Activated T-helper 1 cell treated with anti-CD3 and anti-CD28 coated beads, Interleukin-12 subunit alpha, Interleukin-12 subunit beta, Interleukin-2, Interleukin-4 antibody, amounts not matched to agents 30 ng/mL and 10 ng/mL and 1 ng/mL, durations not matched to agents 14 hours and 24 hours and 36 hours (primary cell): ENCODE measurements at regions not wholly inside any gene's neighbourhood (a gene's known extent, or its start where the extent isn't known, plus 50 kb on each side); places are given as distances from the start of the nearest gene placed in this dataset.

Experiments
- DNase-seq: peaks from one replicate; pipeline ENCODE4 v3.0.0; 2021; ENCODE audit warnings: low spot score
- H3K27ac Mint-ChIP-seq: one replicate; pipeline ENCODE4 v1.8.0; 2021; ENCODE audit warnings: mild to moderate bottlenecking, mixed read lengths
- H3K27me3 Mint-ChIP-seq: one replicate; pipeline ENCODE4 v1.8.0; 2022; ENCODE audit warnings: mild to moderate bottlenecking, moderate library complexity, mixed read lengths; ENCODE audit not compliant: insufficient read depth
- H3K36me3 Mint-ChIP-seq: one replicate; pipeline ENCODE4 v1.8.0; 2021; ENCODE audit warnings: low read depth, mixed read lengths
- H3K4me1 Mint-ChIP-seq: one replicate; pipeline ENCODE4 v1.8.0; 2021; ENCODE audit warnings: low read depth, mixed read lengths
- H3K4me3 Mint-ChIP-seq: one replicate; pipeline ENCODE4 v1.8.0; 2021; ENCODE audit warnings: mild to moderate bottlenecking, moderate library complexity, mixed read lengths
- H3K9me3 Mint-ChIP-seq: one replicate; pipeline ENCODE4 v1.8.0; 2021; ENCODE audit warnings: mixed read lengths
- intact Hi-C: fragments of 100-400 bp; cut with micrococcal nuclease; formaldehyde crosslinking; loops from one replicate; pipeline ENCODE4 v1.15.1; 2024

- H3K4me3 Mint-ChIP-seq, result no peak overlapping the region
- intact Hi-C loops, result no loop called here
- no peaks in the 10 kb centered on the region for H3K36me3 Mint-ChIP-seq
- DNase-seq, result no peak
- no peaks in the 10 kb centered on the region for H3K4me1 Mint-ChIP-seq
- H3K9me3 Mint-ChIP-seq, result no peaks in the 10 kb centered on the region
- H3K27me3 Mint-ChIP-seq, result peaks cover 16% of the 10 kb centered on the region
- H3K27ac Mint-ChIP-seq, result no peak overlapping the region
These were observed 73.0 kb upstream of the SMIM21 start for GRCh38 chr18:75500545-75500944.

GRCh38 chr18:75497576-75498235 is 70.2 kb upstream of the SMIM21 start:
- intact Hi-C loops, result no loop called here
- Mint-ChIP-seq H3K27ac (no peak overlapping the region), H3K36me3 (no peaks in the 10 kb centered on the region), H3K27me3 (peaks cover 11% of the 10 kb centered on the region), H3K4me3 (no peak overlapping the region), H3K4me1 (no peaks in the 10 kb centered on the region), H3K9me3 (no peaks in the 10 kb centered on the region)
- no peak for DNase-seq

- H3K4me1 Mint-ChIP-seq, result no peaks in the 10 kb centered on the region
- H3K9me3 Mint-ChIP-seq, result no peaks in the 10 kb centered on the region
- H3K36me3 Mint-ChIP-seq, result no peaks in the 10 kb centered on the region
- no peak overlapping the region for H3K27ac Mint-ChIP-seq
- H3K4me3 Mint-ChIP-seq, result no peak overlapping the region
- intact Hi-C loops, result no loop called here
- DNase-seq, result no peak
- H3K27me3 Mint-ChIP-seq, result peaks cover 9% of the 10 kb centered on the region
These were observed 68.6 kb upstream of the SMIM21 start for GRCh38 chr18:75496151-75496550.

GRCh38 chr18:75492852-75493251 is 65.3 kb upstream of the SMIM21 start:
- H3K27me3 Mint-ChIP-seq, result no peaks in the 10 kb centered on the region
- no peaks in the 10 kb centered on the region for H3K36me3 Mint-ChIP-seq
- H3K9me3 Mint-ChIP-seq, result no peaks in the 10 kb centered on the region
- H3K4me1 Mint-ChIP-seq, result no peaks in the 10 kb centered on the region
- intact Hi-C loops, result no loop called here
- DNase-seq, result no peak
- no peak overlapping the region for H3K27ac Mint-ChIP-seq
- no peak overlapping the region for H3K4me3 Mint-ChIP-seq

GRCh38 chr18:75491361-75491760 is 63.9 kb upstream of the SMIM21 start:
- H3K36me3 Mint-ChIP-seq, result no peaks in the 10 kb centered on the region
- intact Hi-C loops, result no loop called here

GRCh38 chr18:75489493-75490190 is 62.1 kb upstream of the SMIM21 start:
- intact Hi-C loops, result no loop called here
- no peaks in the 10 kb centered on the region for H3K36me3 Mint-ChIP-seq
- no peak overlapping the region for H3K4me3 Mint-ChIP-seq
- no peak overlapping the region for H3K27ac Mint-ChIP-seq
- H3K27me3 Mint-ChIP-seq, result peaks cover 4% of the 10 kb centered on the region
- H3K9me3 Mint-ChIP-seq, result no peaks in the 10 kb centered on the region
- DNase-seq, result no peak
- H3K4me1 Mint-ChIP-seq, result no peaks in the 10 kb centered on the region

More at GRCh38 chr18:75491361-75491760, 63.9 kb upstream of the SMIM21 start:
- H3K4me1 Mint-ChIP-seq, result no peaks in the 10 kb centered on the region
- H3K27ac Mint-ChIP-seq, result no peak overlapping the region
- H3K27me3 Mint-ChIP-seq, result no peaks in the 10 kb centered on the region
- DNase-seq, result no peak
- no peak overlapping the region for H3K4me3 Mint-ChIP-seq
- H3K9me3 Mint-ChIP-seq, result no peaks in the 10 kb centered on the region

- Mint-ChIP-seq H3K9me3 (no peaks in the 10 kb centered on the region), H3K4me1 (no peaks in the 10 kb centered on the region), H3K27ac (no peak overlapping the region), H3K4me3 (no peak overlapping the region), H3K36me3 (no peaks in the 10 kb centered on the region), H3K27me3 (peaks cover 12% of the 10 kb centered on the region)
- no peak for DNase-seq
- intact Hi-C loops, result no loop called here
These were observed 56.2 kb upstream of the SMIM21 start for GRCh38 chr18:75483662-75484061.

- H3K4me3 Mint-ChIP-seq, result no peak overlapping the region
- no peak for DNase-seq
- H3K36me3 Mint-ChIP-seq, result no peaks in the 10 kb centered on the region
- peaks cover 13% of the 10 kb centered on the region for H3K27me3 Mint-ChIP-seq
- no peaks in the 10 kb centered on the region for H3K9me3 Mint-ChIP-seq
- no peak overlapping the region for H3K27ac Mint-ChIP-seq
- H3K4me1 Mint-ChIP-seq, result no peaks in the 10 kb centered on the region
- intact Hi-C loops, result no loop called here
These were observed 55.4 kb upstream of the SMIM21 start for GRCh38 chr18:75482880-75483279.

- no peaks in the 10 kb centered on the region for H3K4me1 Mint-ChIP-seq
- intact Hi-C loops, result no loop called here
- no peak overlapping the region for H3K27ac Mint-ChIP-seq
- H3K27me3 Mint-ChIP-seq, result peaks cover 14% of the 10 kb centered on the region
- H3K4me3 Mint-ChIP-seq, result no peak overlapping the region
- no peaks in the 10 kb centered on the region for H3K36me3 Mint-ChIP-seq
- DNase-seq, result no peak
- no peaks in the 10 kb centered on the region for H3K9me3 Mint-ChIP-seq
These were observed 53.0 kb upstream of the SMIM21 start for GRCh38 chr18:75480487-75480886.

GRCh38 chr18:75478996-75479880 is 51.7 kb upstream of the SMIM21 start:
- Mint-ChIP-seq H3K36me3 (no peaks in the 10 kb centered on the region), H3K27me3 (peaks cover 9% of the 10 kb centered on the region), H3K27ac (no peak overlapping the region), H3K9me3 (no peaks in the 10 kb centered on the region), H3K4me1 (no peaks in the 10 kb centered on the region), H3K4me3 (no peak overlapping the region)
- intact Hi-C loops, result loop anchor here (1.0 to 10.0 kb wide), 3 partner anchors 314 to 827 kb away; no protein-coding TSS in a partner anchor
- no peak for DNase-seq

GRCh38 chr18:75477900-75478299 is 50.4 kb upstream of the SMIM21 start:
- Mint-ChIP-seq H3K36me3 (no peaks in the 10 kb centered on the region), H3K27ac (no peak overlapping the region), H3K27me3 (peaks cover 7% of the 10 kb centered on the region), H3K4me3 (no peak overlapping the region), H3K9me3 (no peaks in the 10 kb centered on the region), H3K4me1 (no peaks in the 10 kb centered on the region)
- no peak for DNase-seq
- intact Hi-C loops, result loop anchor here (5.0 to 10.0 kb wide), 2 partner anchors 313 to 581 kb away; no protein-coding TSS in a partner anchor
